BE2C (cell line): ENCODE measurements at regions not wholly inside any gene's neighbourhood (a gene's known extent, or its start where the extent isn't known, plus 50 kb on each side); places are given as distances from the start of the nearest gene placed in this dataset.

Experiments used
- DNase-seq: peaks from one replicate; pipeline ENCODE4 v3.0.0-alpha.2; 2020
- H3K27me3 ChIP-seq: fragments of 250-450 bp; sonication (Bioruptor Pico); 2 replicates; pipeline ENCODE4 v1.5.1; 2020; ENCODE audit warnings: mild to moderate bottlenecking
- H3K36me3 ChIP-seq: fragments of 250-450 bp; sonication (Bioruptor Pico); 2 replicates; pipeline ENCODE4 v1.5.1; 2020; ENCODE audit warnings: mild to moderate bottlenecking
- H3K4me1 ChIP-seq: fragments of 250-450 bp; sonication (Bioruptor Pico); 2 replicates; pipeline ENCODE4 v1.5.1; 2020
- H3K4me3 ChIP-seq: 2 replicates; pipeline ENCODE4 v1.5.1; 2011; ENCODE audit warnings: low read depth, low read length
- H3K9me3 ChIP-seq: fragments of 250-450 bp; sonication (Bioruptor Pico); 2 replicates; pipeline ENCODE4 v1.5.1; 2020
- CTCF ChIP-seq: IDR thresholded peaks from 2 replicates; pipeline ENCODE4 v1.5.1; 2012; ENCODE audit warnings: mild to moderate bottlenecking, low read depth, low read length

GRCh38 chr4:160235285-160235684 is 1132.4 kb downstream of the RAPGEF2 start:
- Histone ChIP-seq H3K27me3 (no peaks in the 10 kb centered on the region), H3K4me3 (no peak overlapping the region), H3K4me1 (no peaks in the 10 kb centered on the region), H3K36me3 (no peaks in the 10 kb centered on the region), H3K9me3 (no peaks in the 10 kb centered on the region)
- TF ChIP-seq CTCF, result no peak
- no peak for DNase-seq

- H3K4me1 ChIP-seq, result no peaks in the 10 kb centered on the region
- no peak for DNase-seq
- TF ChIP-seq CTCF, result no peak
- H3K4me3 ChIP-seq, result no peak overlapping the region
- H3K9me3 ChIP-seq, result no peaks in the 10 kb centered on the region
- H3K36me3 ChIP-seq, result no peaks in the 10 kb centered on the region
- no peaks in the 10 kb centered on the region for H3K27me3 ChIP-seq
Measured at GRCh38 chr4:160235771-160236170, 1132.9 kb downstream of the RAPGEF2 start.

GRCh38 chr4:160238790-160239189 is 1135.9 kb downstream of the RAPGEF2 start:
- Histone ChIP-seq H3K36me3 (no peaks in the 10 kb centered on the region), H3K27me3 (no peaks in the 10 kb centered on the region), H3K9me3 (no peaks in the 10 kb centered on the region), H3K4me1 (no peaks in the 10 kb centered on the region), H3K4me3 (no peak overlapping the region)
- no peak for DNase-seq
- no peak for TF ChIP-seq CTCF

- Histone ChIP-seq H3K4me1 (no peaks in the 10 kb centered on the region), H3K4me3 (no peak overlapping the region), H3K36me3 (no peaks in the 10 kb centered on the region), H3K9me3 (no peaks in the 10 kb centered on the region), H3K27me3 (no peaks in the 10 kb centered on the region)
- DNase-seq, result no peak
- TF ChIP-seq CTCF, result no peak
Measured at GRCh38 chr4:160247091-160247656, 1144.3 kb downstream of the RAPGEF2 start.

GRCh38 chr4:160251522-160252170 is 1148.8 kb downstream of the RAPGEF2 start:
- no peaks in the 10 kb centered on the region for H3K36me3 ChIP-seq
- no peaks in the 10 kb centered on the region for H3K9me3 ChIP-seq
- DNase-seq, result no peak
- TF ChIP-seq CTCF, result no peak
- no peaks in the 10 kb centered on the region; the same call in 1 of the 2 replicates for H3K4me1 ChIP-seq
- H3K27me3 ChIP-seq, result no peaks in the 10 kb centered on the region
- no peak overlapping the region for H3K4me3 ChIP-seq

GRCh38 chr4:160257318-160257717 is 1154.4 kb downstream of the RAPGEF2 start:
- Histone ChIP-seq H3K36me3 (no peaks in the 10 kb centered on the region), H3K27me3 (no peaks in the 10 kb centered on the region), H3K4me1 (peaks cover 6% of the 10 kb centered on the region), H3K9me3 (no peaks in the 10 kb centered on the region), H3K4me3 (no peak overlapping the region)
- no peak for DNase-seq
- no peak for TF ChIP-seq CTCF
